HCT116 (cell line): ENCODE measurements at regions not wholly inside any gene's neighbourhood (a gene's known extent, or its start where the extent isn't known, plus 50 kb on each side); places are given as distances from the start of the nearest gene placed in this dataset.

Experiments used
- ATAC-seq: fragments of 200-7000 bp; cut with Tn5 transposase; 2 replicates; pipeline ENCODE4 v1.9.1; 2020; ENCODE audit warnings: mild to moderate bottlenecking, moderate library complexity
- BruUV-seq: library from RNA; stranded (reverse); fragments of 400-500 nt; replicated peaks from 2 replicates; lab custom pipeline; 2021; lab: Mats Ljungman, UMichigan
- CTCF ChIA-PET: fragments of 300-600 bp; sonication (Branson Sonifier 250); formaldehyde crosslinking; loops from one replicate; lab custom pipeline; 2021; ENCODE audit warnings: antibody characterized with exemption; lab: Charles Lee
- POLR2A ChIA-PET: fragments of 300-600, 350-600 bp; sonication (Branson Sonifier 250); formaldehyde crosslinking; loops from one replicate; lab custom pipeline; 2021; ENCODE audit warnings: antibody characterized with exemption; lab: Charles Lee
- RAD21 ChIA-PET, 2 experiments: fragments of 300-600 bp; sonication (Branson Sonifier 250); formaldehyde crosslinking; loops; one replicate each; lab custom pipeline; 2023; ENCODE audit warnings: low total read pairs in 2 of 2; ENCODE audit not compliant: uncharacterized antibody in 2 of 2, unreplicated experiment in 2 of 2, low non-redundant PET in 1 of 2; lab: Charles Lee
- DNase-seq: peaks from one replicate; pipeline ENCODE4 v3.0.0-alpha.2; 2010; ENCODE audit warnings: low read depth, low spot score
- H2AFZ ChIP-seq: fragments of 200-600 bp; shearing (Covaris generic), sonication (generic); 2 replicates; pipeline ENCODE4 v1.6.1; 2017; ENCODE audit warnings: low read depth, mixed run types, mixed read lengths, antibody characterized with exemption, low read length; ENCODE audit not compliant: poor library complexity, severe bottlenecking
- H3K27ac ChIP-seq: 2 replicates; pipeline ENCODE4 v1.5.1; 2012; ENCODE audit warnings: low read depth, low read length
- H3K27me3 ChIP-seq: fragments of 200-600 bp; sonication (generic); 2 replicates; pipeline ENCODE4 v1.6.1; 2016; ENCODE audit warnings: mixed run types, low read length, mixed read lengths; ENCODE audit not compliant: insufficient read depth
- H3K36me3 ChIP-seq, 2 experiments: fragments of 200-500 bp in 1 of 2; fragments of 200-600 bp in 1 of 2; sonication (Bioruptor generic) in 1 of 2; sonication (generic) in 1 of 2; 2 replicates each; pipeline versions ENCODE4 v1.5.1 to v1.6.1; 2014 to 2016; ENCODE audit warnings: low read length in 2 of 2, inconsistent platforms in 1 of 2, mixed read lengths in 1 of 2, mixed run types in 1 of 2; ENCODE audit not compliant: insufficient read depth in 2 of 2, control insufficient read depth in 1 of 2
- H3K4me1 ChIP-seq, 2 experiments: fragments of 200-600 bp in 1 of 2; sonication (generic) in 1 of 2; 2 replicates each; pipeline versions ENCODE4 v1.5.1 to v1.6.1; 2012 to 2017; ENCODE audit warnings: low read length in 2 of 2, inconsistent platforms in 1 of 2, mild to moderate bottlenecking in 1 of 2, mixed read lengths in 1 of 2, mixed run types in 1 of 2, moderate library complexity in 1 of 2; ENCODE audit not compliant: insufficient read depth in 2 of 2, control insufficient read depth in 1 of 2
- H3K4me2 ChIP-seq: fragments of 200-600 bp; sonication (generic); 2 replicates; pipeline ENCODE4 v1.6.1; 2017; ENCODE audit warnings: mixed run types, low read length, mixed read lengths
- H3K4me3 ChIP-seq, 2 experiments: fragments of 200-600 bp in 1 of 2; sonication (generic) in 1 of 2; replicated peaks in 1 of 2; 2 replicates each; pipeline ENCODE4 v1.5.1; 2011 to 2016; ENCODE audit warnings: low read length in 2 of 2, control low read depth in 1 of 2, low read depth in 1 of 2, mild to moderate bottlenecking in 1 of 2, mixed read lengths in 1 of 2, mixed run types in 1 of 2
- H3K79me2 ChIP-seq: fragments of 200-600 bp; sonication (generic); 2 replicates; pipeline ENCODE4 v1.6.1; 2017; ENCODE audit warnings: mild to moderate bottlenecking, mixed run types, low read length, moderate library complexity, mixed read lengths; ENCODE audit not compliant: insufficient read depth
- H3K9ac ChIP-seq: fragments of 200-600 bp; sonication (generic); 2 replicates; pipeline ENCODE4 v1.6.1; 2016; ENCODE audit warnings: low read length, mixed read lengths
- H3K9me2 ChIP-seq: fragments of 200-600 bp; sonication (generic), shearing (Covaris generic); 2 replicates; pipeline ENCODE4 v1.6.1; 2017; ENCODE audit warnings: mixed run types, mild to moderate bottlenecking, moderate library complexity; ENCODE audit not compliant: insufficient read depth
- H3K9me3 ChIP-seq, 2 experiments: fragments of 200-500 bp in 1 of 2; fragments of 200-600 bp in 1 of 2; sonication (Bioruptor generic) in 1 of 2; sonication (generic) in 1 of 2; 2 replicates each; pipeline ENCODE4 v1.6.1; 2014 to 2017; ENCODE audit warnings: low read length in 2 of 2, mixed read lengths in 2 of 2, inconsistent platforms in 1 of 2, low read depth in 1 of 2, mild to moderate bottlenecking in 1 of 2, mixed run types in 1 of 2, moderate library complexity in 1 of 2; ENCODE audit not compliant: control insufficient read depth in 1 of 2, insufficient read depth in 1 of 2
- H4K20me1 ChIP-seq: fragments of 200-600 bp; sonication (generic), shearing (Covaris generic); 2 replicates; pipeline ENCODE4 v1.6.1; 2017; ENCODE audit warnings: mixed run types, mild to moderate bottlenecking, moderate library complexity; ENCODE audit not compliant: insufficient read depth
- SIN3A ChIP-seq: IDR thresholded peaks from 2 replicates; pipeline ENCODE4 v1.6.1; 2012; ENCODE audit warnings: low read depth
- TCF7L2 ChIP-seq: IDR thresholded peaks from 2 replicates; pipeline ENCODE4 v1.7.0; 2011; ENCODE audit warnings: borderline replicate concordance, inconsistent platforms; ENCODE audit not compliant: insufficient read depth, insufficient read length; ENCODE audit errors: extremely low read depth
- YY1 ChIP-seq: IDR thresholded peaks from 2 replicates; pipeline ENCODE4 v1.6.1; 2011; ENCODE audit warnings: low read length, low read depth, moderate library complexity, mild to moderate bottlenecking; ENCODE audit not compliant: insufficient replicate concordance; ENCODE audit errors: extremely low read depth
- intact Hi-C: fragments of 100-400 bp; cut with micrococcal nuclease; formaldehyde crosslinking; loops from 2 replicates; pipeline ENCODE4 v1.10.0; 2022
- TF ChIP-seq, protein P1 (sequence below): IDR thresholded peaks from 2 replicates; pipeline ENCODE4 v1.6.1; 2012
- TF ChIP-seq, protein P2 (sequence below): IDR thresholded peaks from 2 replicates; pipeline ENCODE4 v1.6.1; 2012; ENCODE audit warnings: low read depth

DNA sequence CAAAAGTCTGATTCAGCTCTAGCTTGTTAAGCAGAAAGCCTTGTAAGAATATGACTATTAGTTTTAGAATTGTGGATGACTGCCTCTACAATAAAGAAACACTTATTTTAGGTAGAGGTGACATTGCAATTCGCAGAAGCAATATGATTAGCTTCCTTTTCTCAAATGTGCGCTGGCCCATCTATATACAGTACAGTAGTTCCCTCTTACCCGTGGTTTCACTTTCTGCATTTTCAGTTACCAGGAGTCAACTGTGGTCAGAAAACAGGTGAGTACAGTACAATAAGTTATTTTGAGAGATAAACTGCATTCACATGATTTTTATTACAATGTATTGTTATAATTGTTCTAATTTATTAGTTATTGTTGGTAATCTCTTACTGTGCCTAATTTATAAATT, 405.1 kb downstream of the GPD2 start:
- DNase-seq (no peak), ATAC-seq (no peak)
- ChIA-PET POLR2A (no interaction called here), RAD21 (no interaction called here), CTCF (no interaction called here)
- Histone ChIP-seq H3K36me3 (no peaks in the 10 kb centered on the region), H3K4me3 (no peak overlapping the region), H3K79me2 (no peaks in the 10 kb centered on the region), H3K4me2 (no peak overlapping the region), H2AFZ (no peak overlapping the region), H3K9me2 (no peaks in the 10 kb centered on the region), H3K9ac (no peak overlapping the region), H3K9me3 (no peaks in the 10 kb centered on the region), H3K27me3 (no peaks in the 10 kb centered on the region), H4K20me1 (no peaks in the 10 kb centered on the region), H3K27ac (no peak overlapping the region), H3K4me1 (no peaks in the 10 kb centered on the region)
- BruUV-seq, result no TSS peak
- no peak for TF ChIP-seq SIN3A
- TF ChIP-seq, protein P1, sequence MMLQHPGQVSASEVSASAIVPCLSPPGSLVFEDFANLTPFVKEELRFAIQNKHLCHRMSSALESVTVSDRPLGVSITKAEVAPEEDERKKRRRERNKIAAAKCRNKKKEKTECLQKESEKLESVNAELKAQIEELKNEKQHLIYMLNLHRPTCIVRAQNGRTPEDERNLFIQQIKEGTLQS, result no peak
- TF ChIP-seq YY1, result no peak
- TF ChIP-seq, protein P2, sequence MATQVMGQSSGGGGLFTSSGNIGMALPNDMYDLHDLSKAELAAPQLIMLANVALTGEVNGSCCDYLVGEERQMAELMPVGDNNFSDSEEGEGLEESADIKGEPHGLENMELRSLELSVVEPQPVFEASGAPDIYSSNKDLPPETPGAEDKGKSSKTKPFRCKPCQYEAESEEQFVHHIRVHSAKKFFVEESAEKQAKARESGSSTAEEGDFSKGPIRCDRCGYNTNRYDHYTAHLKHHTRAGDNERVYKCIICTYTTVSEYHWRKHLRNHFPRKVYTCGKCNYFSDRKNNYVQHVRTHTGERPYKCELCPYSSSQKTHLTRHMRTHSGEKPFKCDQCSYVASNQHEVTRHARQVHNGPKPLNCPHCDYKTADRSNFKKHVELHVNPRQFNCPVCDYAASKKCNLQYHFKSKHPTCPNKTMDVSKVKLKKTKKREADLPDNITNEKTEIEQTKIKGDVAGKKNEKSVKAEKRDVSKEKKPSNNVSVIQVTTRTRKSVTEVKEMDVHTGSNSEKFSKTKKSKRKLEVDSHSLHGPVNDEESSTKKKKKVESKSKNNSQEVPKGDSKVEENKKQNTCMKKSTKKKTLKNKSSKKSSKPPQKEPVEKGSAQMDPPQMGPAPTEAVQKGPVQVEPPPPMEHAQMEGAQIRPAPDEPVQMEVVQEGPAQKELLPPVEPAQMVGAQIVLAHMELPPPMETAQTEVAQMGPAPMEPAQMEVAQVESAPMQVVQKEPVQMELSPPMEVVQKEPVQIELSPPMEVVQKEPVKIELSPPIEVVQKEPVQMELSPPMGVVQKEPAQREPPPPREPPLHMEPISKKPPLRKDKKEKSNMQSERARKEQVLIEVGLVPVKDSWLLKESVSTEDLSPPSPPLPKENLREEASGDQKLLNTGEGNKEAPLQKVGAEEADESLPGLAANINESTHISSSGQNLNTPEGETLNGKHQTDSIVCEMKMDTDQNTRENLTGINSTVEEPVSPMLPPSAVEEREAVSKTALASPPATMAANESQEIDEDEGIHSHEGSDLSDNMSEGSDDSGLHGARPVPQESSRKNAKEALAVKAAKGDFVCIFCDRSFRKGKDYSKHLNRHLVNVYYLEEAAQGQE, result no peak
- no peak for TF ChIP-seq TCF7L2
- intact Hi-C loops, result no loop called here
